HG03558 (cell line): ENCODE measurements at regions not wholly inside any gene's neighbourhood (a gene's known extent, or its start where the extent isn't known, plus 50 kb on each side); places are given as distances from the start of the nearest gene placed in this dataset.

Source experiments
- ATAC-seq: cut with Tn5 transposase; IDR thresholded peaks from one replicate; pipeline ENCODE4 v1.9.1; 2021; ENCODE audit warnings: moderate number of reproducible peaks; ENCODE audit not compliant: unreplicated experiment; ENCODE audit errors: extremely low read depth

DNA sequence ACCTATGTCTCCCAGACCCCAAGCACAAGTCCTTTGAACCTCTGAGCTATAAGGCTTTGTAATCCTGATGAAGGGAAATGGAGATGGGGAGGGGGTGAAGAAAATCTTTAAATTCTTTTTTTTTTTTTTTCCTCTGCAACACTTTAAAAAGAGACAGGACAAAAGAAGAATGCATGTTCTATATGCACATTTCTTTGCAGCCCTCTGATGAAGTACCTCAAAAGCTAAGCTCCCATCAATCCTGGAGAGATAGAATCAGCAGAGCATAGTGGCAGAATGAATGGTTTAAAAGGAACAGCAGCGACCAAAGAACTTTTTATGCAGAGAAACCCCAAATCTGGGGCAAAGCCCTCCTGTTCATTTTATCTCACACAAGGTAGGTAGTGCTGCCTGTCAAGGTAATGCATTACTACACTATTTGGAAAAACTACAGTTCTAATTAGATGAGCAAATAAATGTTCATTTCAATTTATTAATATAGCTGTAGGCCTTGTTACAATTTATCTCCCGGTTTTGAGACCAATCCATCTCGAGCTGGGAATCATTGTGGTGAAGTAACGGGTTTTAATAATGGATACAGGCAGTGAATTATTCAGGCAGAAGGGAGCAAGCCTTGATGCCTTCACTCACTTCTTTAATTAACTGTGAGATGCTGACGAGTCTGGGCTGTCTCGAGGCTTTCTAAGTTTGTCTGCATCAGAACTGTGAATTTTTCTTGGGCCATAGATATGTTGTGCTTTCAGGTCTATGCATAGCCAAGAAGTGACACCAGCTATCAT lies 173.5 kb upstream of the ZNF608 start:
- no peak for ATAC-seq

DNA sequence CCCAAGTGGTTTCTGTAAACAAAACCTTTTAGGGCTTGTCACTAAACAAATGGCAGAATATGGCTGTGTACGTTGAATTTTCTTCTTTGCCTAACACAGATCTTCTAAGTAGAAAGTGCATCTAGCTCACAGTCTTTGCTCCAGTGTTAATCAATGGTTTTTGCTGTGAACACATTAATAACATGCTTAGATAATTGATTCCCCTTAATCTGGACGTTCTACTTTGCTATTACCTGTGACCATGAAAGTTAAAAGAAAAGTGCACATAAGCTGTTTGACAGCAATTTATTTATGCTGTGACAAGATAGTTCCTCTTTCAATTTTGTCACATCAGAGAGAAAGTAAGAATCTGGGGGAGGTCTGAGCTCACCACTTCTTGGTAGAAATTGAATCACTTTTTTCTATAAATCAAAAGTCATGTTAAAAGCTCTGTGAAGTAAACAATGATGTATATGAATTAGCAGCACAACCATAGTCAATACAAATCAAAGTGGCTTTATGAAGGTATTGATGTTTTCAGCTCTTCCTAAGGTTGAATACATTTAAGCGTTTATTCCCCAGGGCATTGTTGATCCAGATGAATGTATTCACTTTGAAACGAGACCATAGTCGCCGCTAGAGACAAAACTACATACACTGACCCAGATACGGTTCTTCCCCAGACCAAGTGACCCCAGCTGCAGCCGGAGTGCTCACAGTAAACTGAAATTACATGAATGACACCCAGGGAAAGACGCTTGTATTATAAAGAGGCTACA lies 174.6 kb upstream of the ZNF608 start:
- ATAC-seq = peak; percentile 83

DNA sequence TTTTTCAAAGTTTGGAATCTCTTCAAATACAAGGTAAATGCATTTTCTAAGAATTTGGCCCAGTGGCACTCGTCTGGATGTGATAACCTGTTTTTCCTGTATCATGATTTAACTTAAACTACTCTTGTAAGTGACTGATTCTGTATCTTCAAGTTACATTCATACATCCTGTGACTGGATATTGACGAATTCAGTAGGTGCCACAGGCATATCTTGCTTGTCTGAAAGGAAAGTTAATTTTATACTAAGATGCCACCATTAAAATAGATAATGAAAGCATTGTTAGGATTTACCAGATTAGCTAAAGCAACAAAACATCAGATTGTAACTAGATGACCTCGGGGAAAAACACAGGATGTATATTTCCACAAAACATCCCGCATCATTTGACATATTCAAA lies 175.3 kb upstream of the ZNF608 start:
- ATAC-seq = peak; percentile 6

DNA sequence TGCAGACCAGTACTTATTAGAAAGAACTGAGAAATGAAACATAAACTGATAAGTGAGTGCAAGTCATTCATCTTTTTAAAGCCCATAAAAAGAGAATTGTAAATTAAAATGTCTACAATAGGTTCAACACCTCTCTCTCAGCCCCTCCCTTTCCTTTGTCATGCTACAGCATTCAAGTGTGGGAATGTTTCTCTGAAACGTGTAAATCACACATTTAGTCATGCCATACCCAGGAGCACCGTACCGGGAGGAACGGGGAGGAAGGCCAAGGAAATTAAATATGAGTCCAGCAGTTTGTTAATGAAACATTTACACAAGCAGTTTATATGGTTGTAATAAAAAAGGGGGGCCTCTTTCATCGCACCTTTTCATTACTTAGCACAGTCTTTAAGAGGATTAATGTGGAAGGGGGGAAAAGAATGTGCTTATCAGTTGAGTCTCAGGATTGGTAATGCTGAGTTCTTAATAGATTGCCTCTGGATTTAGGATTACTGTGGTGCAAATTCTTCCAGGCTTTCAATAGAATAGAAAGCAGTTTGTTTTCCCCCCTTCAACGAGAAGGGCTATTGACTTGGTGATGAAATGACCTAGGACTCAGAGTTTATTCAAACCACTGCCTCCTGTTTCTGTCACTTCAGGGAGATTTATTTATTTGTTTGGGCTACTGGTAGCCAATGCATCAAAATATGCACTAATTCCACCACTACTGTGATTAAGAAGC lies 176.0 kb upstream of the ZNF608 start:
- ATAC-seq = no peak

DNA sequence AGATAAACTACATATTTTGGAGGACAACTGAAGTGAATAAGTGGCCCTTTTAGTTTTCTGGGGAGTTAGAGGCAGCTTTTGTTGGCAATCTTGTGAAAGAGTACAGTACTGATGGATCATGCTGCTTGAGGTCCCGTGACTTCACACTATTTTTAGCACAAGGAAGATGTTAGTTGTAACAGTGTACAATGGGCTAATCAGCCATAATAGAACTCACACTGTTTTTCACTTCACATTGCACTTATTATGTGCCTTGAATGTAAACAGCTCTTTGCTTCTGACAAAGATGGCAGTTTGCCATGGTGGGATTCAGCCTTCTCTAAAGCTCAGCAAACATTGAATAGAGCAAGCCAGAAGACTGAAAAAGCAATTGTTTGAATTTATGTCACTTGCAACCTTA lies 176.7 kb upstream of the ZNF608 start:
- no peak for ATAC-seq

DNA sequence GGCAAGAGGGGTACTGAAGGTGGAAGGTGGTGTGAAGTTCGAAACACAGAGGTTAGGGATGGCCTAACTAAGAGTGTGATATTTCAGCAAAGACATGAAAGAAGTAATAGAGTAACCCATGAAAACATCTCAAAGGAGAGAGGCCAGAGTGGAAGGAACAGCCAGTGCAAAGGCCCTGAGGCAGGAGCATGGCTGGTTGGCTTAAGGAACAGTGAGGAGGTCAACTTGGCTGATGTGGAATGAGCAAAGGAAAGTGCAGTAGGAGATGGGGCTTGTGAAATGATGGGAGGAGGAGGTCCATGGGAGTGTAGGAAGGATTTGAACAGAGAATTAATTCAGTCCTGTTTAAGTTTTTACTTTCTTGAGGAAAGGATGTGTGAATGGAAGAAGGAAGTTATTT lies 178.3 kb upstream of the ZNF608 start:
- no peak for ATAC-seq

DNA sequence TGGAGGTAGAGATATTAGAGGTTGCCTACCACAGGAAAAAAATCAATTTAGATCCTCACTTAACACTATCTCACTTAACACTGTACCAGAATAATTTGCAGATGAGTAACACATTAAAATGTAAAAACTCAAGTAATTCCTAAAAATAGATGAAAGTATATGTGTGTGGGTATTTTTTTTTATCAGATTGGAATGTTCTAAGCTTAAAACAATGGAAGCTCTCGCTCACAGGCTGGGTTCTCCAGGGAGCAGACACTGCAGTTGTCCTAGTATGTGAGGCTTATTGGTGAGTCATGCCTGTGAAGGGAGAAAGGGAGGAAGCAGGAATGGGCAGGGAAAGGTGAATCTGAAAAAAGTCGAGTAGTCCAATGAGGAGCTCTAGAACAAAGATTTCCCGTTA lies 181.3 kb upstream of the ZNF608 start:
- no peak for ATAC-seq

DNA sequence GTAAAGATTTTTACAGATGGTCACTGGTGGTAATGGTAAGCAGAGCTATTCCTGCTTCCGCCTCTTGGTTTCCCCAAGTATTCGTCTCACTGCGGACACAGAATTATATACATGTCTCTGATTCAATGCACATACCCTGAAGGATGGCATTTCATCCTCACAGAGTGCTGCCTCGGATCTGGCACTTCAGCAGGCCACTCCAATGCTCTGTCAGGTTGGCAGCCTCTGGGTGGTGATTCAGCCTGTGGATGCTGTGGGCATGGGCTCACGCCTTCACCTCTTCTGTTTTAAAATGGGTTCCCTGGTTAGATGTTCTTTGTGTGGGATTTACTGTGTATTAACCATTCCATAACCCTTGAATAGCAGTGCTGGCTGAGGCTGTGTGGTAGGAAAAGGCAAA lies 182.6 kb upstream of the ZNF608 start:
- no peak for ATAC-seq

DNA sequence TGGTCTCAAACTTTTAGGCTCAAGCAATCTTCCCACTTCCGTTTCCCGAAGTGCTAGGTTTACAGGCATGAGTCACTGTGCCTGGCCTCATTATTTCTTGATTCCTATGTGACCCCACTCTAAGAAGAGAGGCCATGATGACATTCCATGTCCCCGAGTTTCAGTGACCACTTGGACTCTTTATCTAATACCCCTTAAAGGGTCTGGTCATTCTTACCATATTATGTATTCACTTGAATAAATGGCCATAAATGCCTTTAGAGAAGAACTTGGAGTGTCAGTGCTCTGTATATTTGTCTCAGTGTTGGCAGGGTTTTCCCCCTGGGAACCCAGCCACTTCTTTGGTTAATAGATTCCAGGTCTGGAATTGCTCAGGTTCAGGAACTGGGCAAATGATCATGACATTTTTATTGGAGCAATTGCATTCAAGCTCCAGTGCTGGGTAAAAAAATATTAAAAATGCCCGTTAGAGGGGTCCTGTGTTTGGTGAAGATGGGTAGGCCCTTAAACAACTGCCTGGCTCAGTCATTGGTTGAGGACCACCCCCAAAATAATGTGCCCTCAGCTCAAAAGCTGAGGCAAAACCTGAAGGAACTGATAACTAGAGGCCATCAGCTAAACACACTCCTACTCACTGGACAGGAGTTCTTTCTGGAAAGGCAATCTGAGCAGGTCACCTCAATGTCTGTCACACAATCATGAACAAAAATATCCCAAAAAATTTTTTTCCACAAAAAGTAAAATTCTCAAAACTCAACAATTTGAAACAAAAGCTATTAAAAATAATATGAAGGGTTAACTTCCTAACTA lies 186.6 kb upstream of the ZNF608 start:
- ATAC-seq = no peak

DNA sequence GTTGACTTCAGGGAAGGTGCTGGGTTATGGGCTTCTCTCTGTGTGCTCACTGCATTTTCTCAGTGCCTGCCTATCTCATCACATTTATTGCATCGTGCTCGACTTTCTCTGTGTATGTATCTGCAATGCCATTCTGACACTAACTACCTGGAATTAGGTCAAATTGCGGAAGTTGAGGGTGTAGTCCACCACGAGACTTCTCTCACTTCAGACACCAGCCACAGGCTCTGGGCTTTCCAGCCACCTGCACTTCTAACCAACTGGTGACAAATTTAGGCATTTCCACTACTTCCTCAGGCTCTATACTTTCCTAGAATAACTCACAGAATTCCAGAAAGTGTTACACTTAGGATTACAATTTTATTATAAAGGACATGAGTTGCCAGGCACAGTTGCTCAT lies 188.6 kb upstream of the ZNF608 start:
- peak; percentile 53 for ATAC-seq

DNA sequence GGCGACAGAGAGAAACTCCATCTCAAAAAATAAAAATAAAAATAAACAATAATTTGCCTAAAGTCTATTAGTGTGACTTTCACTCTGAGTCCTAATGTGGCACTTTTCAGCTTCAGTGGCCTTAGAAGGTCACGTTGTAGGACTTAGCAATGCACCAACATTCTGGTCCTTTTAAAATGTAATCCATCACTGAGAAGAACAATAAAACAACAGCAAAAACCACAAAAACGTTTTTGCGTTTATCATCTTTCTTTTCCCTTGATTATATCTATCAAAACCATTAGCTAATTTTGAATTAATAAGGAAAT lies 190.1 kb upstream of the ZNF608 start:
- ATAC-seq = peak; percentile 32

DNA sequence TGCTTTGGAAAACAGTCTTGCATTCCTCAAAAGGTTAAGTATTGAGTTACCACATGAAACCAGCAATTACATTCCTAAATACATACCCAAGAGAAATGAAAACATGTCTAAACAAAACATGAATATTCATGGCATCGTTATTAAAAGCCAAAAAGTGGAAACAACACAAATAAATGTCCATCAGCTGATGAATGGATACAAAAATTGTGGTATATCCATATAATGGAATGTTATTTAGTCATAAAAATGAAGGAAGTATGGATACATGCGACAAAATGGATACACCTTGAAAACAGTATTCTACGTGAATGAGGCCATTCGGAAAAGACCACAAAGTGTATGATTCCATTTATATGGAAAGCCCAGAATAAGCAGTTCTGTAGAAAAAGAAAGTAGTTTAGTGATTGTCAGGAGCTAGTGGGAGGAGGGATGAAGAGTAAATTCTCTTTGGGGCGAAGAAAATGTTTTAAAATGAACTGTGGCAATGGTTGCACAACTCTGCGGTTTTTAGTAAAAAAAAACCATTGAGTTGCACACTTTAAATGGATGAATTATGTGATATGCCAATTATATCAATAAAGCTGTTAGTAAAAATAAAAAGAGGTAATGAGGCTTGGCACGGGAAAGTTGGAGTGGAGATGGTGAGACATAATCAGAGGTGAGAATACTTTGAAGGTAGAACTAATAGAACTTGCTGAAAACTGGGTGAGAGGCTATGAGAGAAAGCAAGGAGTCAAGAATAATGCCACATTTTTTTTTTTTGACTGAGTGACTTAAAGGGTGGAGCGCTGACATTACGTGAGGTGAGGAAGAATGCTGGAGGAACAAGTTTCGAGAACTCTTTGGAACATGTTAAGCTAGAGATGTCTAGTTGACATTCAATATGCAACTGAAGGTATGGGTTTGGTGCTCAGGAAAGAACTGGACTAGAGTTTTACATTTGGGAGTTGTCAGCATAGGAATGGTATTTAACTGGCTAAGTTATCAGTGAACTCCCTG lies 194.9 kb upstream of the ZNF608 start:
- no peak for ATAC-seq

DNA sequence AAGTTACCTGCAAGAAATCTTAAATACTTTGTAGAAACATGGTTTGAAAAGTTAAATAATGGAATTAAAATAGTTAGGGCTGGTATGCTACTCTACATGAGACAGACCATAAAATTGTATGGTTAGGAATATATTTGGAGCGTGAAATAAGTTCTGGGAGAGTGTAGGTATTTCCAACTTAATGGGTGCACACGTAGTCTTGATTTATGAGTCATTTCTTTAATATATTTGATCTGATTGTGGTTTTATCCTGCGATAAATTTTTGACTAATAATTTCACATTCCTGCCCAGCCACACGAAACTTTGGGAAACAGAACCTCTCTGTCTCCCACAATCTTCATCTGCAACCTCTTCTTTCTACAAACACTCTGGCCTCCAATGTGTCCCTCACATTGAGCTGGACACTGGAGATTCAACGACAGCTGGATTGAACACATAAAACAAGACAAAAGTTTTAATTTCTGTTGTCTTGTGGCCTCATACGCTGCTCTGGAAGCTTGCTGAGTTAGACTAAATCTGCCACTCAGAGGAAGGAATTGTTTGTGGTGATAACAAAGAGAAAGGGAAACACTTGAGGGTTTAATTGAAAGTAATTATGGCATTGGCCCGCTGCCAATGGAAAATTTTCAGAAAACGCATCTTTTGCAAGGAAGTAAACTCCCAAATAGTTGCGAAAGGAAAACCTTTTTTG lies 201.8 kb upstream of the ZNF608 start:
- ATAC-seq = no peak

DNA sequence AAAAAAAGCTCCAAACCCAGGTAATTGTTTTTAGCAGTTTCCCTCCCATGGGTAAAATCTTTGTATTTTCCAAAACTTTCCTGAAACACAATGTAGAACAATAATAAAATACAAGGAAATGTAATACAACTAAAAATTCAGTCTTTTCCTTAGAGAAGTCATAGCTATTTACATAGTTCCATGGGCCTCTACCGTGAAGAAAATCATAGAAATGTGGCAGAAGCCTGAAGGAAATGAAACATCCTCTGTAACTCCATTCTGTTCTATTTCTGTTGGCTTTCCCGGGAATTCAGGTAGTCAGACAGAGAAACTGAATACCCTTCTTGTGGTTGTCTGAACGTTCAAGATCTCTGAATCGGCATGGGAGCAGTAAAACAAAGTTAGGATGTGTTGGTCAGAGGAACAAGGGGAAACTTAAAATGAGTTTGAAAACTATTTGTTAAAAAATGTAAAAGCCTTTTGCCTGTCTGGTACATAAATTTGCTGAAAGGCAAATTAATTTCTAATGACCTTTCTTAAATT lies 202.4 kb upstream of the ZNF608 start:
- no peak for ATAC-seq

DNA sequence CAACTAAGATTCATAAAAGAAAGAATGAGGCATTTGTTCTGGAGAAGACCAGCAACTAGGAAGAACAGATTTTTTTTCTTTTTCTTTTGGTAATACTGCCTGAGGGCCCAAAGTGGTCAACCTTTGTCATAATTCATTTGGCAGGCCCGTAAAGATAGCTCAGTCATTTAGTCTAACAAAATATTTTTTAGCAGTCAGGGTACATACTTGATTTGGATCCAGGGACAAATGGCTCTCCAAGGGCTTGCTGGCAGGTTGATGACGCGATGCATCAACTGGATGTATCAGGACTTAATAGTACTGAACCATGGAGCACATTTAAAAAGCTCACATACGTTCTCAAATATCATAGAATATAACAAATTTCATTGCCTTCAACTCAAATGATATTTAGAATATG lies 203.4 kb upstream of the ZNF608 start:
- ATAC-seq = no peak

DNA sequence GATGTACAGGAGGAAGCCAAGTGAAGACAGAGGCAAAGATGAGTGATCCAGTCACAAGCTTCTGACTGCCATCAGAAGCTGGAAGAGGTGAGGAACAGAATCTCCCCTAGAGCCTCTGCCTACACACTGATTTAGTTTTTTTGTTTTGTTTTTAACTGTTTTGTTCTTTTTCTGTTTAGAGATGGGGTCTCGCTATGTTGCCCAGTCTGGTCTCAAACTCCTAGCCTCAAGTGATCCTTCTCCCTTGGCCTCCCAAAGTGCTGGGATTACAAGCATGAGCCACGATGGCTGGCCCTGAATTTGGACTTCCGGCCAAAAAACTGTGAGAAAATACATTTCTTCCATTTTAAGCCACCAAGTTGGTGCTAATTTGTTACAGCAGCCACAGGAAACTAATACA lies 204.7 kb upstream of the ZNF608 start:
- no peak for ATAC-seq

DNA sequence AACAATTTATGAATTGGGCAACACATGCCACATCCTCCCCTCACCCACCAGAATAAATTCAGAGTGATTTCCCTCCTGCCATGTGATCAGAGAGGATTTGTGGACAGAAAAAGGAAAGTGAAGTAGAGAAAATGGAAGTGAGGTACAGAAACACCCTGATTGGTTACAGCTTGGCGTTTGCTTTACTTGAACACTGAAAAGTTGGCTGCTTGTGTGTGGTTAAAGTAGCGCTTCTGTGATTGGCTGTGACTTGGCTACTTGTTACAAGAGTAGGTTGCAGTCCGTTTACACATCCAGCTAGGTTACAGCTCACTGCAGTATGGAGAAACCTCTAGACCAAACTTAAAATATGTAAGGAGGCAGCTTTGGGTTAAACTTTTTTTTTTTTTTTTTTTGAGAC lies 205.2 kb upstream of the ZNF608 start:
- peak; percentile 46 for ATAC-seq

DNA sequence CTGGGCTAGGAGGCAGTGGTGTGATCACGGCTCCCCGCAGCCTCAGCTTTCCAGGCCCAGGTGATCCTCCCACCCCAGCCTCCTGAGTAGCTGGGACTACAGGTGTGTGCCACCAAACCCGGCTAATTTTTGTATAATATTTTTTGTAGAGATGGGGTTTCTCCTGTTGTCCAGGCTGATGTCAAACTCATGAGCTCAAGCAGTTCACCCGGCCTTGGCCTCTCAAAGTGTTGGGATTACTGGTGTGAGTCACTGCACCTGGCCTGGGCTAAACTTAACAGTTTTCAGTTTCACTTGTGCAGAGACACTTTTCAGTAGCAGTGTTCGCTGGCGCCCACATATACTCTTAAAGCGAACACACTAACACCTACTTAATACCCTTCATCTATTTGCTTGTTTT lies 205.6 kb upstream of the ZNF608 start:
- ATAC-seq = peak; percentile 76

DNA sequence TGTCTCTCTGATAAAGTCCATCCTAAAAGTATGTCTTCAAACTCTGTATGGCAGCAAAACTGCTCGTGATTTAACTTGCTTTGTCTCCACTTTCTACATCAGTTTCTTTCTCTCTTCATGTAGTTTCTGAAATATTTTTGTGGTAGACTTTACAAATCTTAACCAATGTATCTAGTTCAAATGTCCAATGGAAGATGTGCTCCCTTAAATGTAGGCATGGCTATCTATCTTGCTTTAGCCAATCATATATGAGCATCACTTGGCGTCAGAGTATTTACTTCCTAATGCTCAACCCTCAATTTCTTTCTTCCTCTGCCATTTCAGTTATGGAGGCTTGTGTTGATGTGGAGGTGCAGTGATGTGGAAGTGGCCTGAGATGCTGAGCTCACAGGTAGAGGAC lies 206.1 kb upstream of the ZNF608 start:
- ATAC-seq = peak; percentile 46
